GM21717 (cell line): ENCODE measurements at regions not wholly inside any gene's neighbourhood (a gene's known extent, or its start where the extent isn't known, plus 50 kb on each side); places are given as distances from the start of the nearest gene placed in this dataset.
"Not testable (repeated sequence)": the region's sequence is repeated elsewhere in the genome, so short reads cannot be mapped to it uniquely, and the experiment has no call there.

Experiments used
- ATAC-seq: cut with Tn5 transposase; IDR thresholded peaks from one replicate; pipeline ENCODE4 v1.9.1; 2021; ENCODE audit warnings: mild to moderate bottlenecking, moderate library complexity; ENCODE audit not compliant: unreplicated experiment

DNA sequence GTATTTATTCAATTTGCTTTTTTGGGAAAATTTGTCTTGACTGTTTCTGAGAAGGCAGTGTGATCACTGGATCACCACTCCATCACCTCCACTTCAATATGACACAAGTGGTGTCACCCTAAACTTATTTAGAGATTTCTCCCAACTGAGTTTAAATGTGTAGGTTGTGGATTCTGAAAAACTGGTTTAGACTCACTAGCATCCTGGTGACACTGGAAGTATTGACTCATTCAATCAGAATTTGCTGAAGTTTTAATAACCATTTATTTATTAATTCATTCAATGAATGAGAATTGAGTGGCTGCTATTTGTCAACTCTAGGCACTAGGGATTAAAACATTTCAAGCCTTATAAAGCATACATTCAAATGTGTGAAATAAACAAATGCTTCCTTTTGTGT, 819.1 kb upstream of the EPHA5 start:
- no peak for ATAC-seq

- no peak for ATAC-seq
These were observed 815.8 kb upstream of the EPHA5 start for GRCh38 chr4:66486068-66486467.

DNA sequence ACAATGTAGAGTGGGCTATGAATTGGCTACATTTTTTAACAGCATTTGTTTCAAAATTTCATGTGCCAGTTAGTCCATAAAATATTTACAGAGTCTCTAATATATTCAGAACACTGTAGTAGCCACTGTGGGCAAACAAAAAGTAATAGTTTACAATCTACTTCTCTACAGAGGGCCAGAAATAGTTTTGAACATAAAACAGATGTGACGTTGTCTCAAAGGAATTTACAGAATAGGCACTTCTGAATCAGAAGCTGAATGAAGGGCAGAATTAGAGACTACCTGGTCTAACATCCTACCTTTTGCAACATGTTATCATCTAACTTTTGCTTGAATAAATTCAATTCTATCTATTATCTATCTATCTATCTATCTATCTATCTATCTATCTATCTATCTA, 811.9 kb upstream of the EPHA5 start:
- no peak for ATAC-seq

- no peak for ATAC-seq
These were observed 805.3 kb upstream of the EPHA5 start for GRCh38 chr4:66475596-66475995.

GRCh38 chr4:66465111-66465510, 794.8 kb upstream of the EPHA5 start:
- ATAC-seq = no peak

- not testable (repeated sequence) for ATAC-seq
These were observed 792.6 kb upstream of the EPHA5 start for GRCh38 chr4:66462890-66463289.

DNA sequence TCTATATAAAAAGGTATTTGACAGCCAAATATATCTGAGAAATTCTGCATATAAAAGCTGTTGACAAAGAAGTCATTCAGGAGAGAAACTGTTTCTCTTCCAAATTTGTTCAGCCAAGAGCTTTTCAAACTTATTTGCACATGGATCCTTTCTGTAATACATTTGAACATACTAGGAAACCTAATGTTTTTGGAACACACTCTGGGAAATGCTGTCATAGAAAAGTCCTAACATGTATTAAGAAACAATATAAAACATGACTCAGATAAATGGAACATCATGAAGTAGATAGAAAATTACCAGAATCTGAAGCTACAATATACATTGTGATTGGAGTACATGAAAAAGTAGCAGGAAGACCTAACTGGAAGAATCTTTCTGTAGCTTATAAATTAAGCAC, 781.5 kb upstream of the EPHA5 start:
- ATAC-seq = no peak

DNA sequence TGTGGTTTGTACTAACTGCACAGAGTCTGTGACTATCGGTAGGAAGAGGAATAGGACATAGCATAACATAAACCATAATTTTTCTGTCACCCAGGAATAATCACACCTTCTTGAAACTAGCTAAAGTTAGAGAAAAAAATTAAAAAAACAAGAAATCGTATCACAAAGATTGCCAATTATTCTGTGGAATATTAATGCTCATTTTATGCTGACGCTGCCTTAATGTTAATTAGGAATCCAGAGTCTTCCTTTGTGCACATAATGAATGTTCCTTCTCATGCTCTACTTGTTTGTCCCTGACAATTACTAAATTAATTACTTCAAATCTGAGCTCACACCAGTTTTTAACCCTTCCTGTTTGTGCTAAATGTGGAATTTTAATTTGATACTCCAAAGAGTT, 772.7 kb upstream of the EPHA5 start:
- ATAC-seq = no peak

DNA sequence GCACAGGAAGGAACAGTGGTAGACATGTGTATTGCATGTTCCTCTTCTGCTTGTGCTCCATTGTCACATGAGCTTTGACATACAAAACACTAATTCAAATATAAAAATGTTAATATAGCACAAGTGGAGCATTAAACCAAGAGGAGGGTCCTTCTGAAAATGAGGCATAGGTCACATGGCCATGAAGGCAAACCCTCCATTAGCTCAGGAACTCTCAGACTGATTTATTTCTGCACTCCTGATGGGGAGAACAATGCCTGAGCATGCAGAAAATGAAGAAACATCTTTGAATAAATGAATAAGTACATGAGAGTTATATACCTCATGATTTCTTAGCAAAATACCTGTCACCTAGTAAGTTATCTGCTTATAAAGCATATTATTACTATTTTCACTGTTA, 769.2 kb upstream of the EPHA5 start:
- ATAC-seq = no peak

GRCh38 chr4:66433706-66434105, 763.4 kb upstream of the EPHA5 start:
- no peak for ATAC-seq

DNA sequence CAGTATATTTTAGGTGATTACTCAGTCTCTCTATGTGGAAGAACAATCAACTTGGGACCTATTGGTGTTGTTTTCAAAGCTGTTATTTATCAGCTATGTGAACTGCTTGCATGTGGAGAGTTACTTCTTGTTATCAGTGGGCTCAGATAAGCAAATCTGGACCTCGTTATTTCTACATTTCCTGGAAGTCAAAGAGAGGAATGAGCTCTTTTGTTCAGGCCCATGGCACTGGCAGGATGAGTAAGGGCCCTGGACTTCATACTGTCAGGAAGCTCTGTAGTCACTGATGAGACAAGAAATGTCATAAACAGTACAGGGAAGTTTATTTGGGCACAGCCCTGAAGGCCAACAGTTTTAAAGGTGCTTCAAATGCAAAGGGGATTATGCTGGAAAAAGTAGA, 760.6 kb upstream of the EPHA5 start:
- no peak for ATAC-seq

DNA sequence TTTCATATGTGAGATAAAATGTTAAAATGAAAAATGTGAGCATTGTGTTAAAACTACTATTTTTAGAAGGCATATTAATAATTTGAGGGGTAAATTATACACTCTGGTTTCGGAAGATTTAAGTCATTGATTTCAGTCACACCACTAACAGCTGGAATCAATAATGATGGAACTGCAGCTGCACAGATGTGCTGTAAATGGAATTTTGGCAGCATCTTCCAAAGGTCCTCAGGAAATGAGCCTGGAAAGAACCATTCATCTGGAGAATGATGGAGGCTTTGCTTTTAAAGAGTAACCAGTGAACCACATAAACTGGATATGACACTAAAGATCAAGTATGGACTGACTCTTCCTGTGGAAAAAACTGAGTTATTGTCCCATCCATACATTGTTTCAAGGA, 759.0 kb upstream of the EPHA5 start:
- ATAC-seq = no peak

DNA sequence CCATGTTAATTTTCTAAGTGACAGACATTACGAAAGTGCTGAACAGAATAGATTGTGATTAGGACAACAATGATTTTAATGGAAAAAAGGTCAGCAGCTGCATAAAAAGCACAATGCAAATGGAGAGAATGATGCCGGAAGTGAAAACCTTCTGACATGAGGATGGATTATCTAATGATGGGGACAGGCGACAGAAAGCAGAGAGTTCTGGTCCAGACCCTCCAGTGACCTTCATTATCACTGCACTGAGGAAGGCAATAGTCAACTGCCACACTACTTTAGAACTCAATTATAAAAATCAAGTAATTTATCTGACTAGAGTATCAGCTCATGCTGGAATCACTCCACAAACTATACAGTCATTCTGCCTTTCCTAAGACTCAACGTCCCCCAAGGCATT, 746.1 kb upstream of the EPHA5 start:
- no peak for ATAC-seq

- ATAC-seq = no peak
These were observed 733.9 kb upstream of the EPHA5 start for GRCh38 chr4:66404141-66404540.

GRCh38 chr4:66376921-66377320, 706.6 kb upstream of the EPHA5 start:
- no peak for ATAC-seq

GRCh38 chr4:66376396-66376795, 706.1 kb upstream of the EPHA5 start:
- ATAC-seq = no peak

DNA sequence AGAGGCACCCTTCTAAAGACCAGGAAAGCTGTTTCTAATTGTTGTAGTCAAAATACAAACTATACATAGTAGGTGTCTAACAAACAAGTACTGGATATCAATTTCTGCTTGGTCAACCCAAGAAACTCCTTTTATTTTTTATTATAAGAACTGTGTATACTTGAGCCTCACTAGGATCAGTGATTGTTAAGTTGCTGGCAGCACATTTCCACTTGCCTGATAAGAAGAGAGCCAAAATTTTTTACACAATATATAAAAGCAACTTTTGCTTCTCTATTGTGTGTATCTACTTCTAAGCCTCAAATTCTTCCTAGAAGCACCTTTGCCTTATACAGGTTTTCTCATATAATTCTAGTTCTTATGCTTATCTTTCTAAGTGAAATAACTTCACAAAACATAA, 703.0 kb upstream of the EPHA5 start:
- no peak for ATAC-seq

DNA sequence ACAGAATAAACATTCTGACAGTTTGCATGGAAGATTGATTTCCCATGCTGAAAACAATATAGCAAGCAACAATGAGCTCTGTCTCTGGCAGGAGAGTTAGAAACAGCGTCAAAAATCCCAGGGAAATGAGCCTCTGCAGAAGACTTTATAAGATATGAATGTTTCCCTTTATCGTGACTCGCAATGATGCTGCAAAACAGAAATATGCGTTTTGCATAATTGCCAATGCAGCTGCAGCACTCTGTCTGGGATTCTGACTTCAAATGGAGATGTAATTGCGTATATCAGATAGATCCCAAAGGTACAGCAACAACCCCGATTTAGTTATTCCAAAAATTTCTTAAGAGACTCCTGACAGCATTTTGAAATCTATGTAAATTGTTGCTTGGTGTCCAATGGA, 702.4 kb upstream of the EPHA5 start:
- no peak for ATAC-seq

DNA sequence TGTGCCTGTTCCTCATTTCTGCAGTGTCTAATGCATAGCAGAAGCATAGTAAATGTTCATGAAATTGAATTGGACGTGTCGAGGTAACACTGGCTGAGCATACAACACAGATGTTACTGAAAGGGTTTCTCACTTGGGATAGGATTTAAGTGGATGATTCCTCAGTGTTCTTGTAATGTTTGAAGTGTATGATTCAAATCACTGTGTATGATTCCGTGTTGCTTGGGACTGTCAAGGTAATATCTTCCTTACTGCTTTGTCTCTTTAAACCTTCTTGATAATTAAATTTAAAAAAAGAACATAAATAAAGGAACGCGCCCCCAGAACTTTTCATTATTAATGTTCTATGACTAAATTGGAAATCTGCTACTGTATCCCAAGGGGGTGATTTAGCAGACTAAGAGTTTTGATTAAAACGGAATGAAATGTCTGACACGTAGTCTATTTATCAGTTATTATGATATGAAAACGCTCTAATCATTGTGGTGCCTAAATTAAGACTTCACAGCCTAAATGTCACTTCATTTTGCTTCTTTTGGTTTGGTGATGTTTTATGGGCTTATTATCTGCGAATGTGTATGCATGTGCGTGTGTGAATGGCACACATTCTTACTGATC, 696.9 kb upstream of the EPHA5 start:
- no peak for ATAC-seq

DNA sequence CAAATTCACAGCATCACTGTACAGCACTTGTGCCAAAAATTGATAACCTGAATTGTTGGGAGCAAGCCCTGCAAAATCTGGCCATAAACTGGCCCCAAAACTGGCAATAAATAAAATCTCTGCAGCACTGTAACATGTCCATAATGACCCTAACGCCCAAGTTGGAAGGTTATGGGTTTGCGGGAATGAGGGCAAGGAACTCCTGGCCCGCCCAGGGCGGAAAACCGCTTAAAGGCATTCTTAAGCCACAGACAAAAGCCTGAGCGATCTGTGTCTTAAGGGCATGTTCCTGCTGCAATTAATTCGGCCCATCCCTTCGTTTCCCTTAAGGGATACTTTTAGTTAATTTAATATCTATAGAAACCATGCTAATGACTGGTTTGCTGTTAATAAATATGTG, 690.1 kb upstream of the EPHA5 start:
- not testable (repeated sequence) for ATAC-seq

DNA sequence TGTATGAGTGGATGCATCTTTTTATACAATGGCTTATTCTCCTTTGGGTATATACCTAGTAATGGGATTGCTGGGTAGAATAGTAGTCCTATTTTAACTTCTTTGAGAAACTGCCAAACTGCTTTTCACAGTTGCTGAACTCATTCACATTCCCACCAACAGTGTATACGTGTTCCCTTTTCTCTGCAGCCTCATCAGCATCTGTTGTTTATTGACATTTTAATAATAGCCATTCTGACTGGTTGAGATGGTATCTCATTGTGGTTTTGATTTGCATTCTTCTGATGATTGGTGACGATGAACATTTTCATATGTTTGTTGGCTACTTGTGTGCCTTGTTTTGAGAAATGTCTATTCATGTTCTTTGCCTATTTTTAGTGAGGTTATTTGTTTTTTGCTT, 687.0 kb upstream of the EPHA5 start:
- no peak for ATAC-seq

DNA sequence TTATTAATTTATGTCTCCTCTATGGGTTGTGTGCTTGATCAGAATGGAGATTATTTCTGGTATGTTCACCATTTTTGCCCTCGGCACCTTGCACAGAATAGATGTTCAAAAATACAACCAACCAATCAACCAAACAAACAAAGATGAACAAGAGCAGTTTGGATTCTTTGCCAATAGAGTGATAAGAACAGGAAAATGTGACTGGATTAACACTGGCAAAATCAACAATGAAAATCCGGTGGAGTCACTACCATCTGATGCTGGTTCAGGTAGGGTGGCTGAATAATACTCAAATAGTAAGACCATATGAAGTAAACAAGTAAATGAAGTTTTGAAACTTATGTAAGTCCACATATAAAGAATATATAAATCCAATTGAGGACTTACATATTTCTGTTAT, 685.0 kb upstream of the EPHA5 start:
- no peak for ATAC-seq

- no peak for ATAC-seq
These were observed 681.5 kb upstream of the EPHA5 start for GRCh38 chr4:66351761-66352160.
